C4-2B (cell line): ENCODE measurements at regions not wholly inside any gene's neighbourhood (a gene's known extent, or its start where the extent isn't known, plus 50 kb on each side); places are given as distances from the start of the nearest gene placed in this dataset.

Experiments used
- ZFX ChIP-seq: fragments of 450-650 bp; IDR thresholded peaks from 2 replicates; pipeline ENCODE4 v1.6.1; 2017
- TF ChIP-seq, protein P1 (sequence below): fragments of 450-650 bp; conservative IDR thresholded peaks from 2 replicates; pipeline ENCODE4 v1.5.1; 2017; ENCODE audit warnings: mild to moderate bottlenecking

GRCh38 chr10:58909881-58910280 is 266.6 kb upstream of the PHYHIPL start:
- TF ChIP-seq, protein P1, sequence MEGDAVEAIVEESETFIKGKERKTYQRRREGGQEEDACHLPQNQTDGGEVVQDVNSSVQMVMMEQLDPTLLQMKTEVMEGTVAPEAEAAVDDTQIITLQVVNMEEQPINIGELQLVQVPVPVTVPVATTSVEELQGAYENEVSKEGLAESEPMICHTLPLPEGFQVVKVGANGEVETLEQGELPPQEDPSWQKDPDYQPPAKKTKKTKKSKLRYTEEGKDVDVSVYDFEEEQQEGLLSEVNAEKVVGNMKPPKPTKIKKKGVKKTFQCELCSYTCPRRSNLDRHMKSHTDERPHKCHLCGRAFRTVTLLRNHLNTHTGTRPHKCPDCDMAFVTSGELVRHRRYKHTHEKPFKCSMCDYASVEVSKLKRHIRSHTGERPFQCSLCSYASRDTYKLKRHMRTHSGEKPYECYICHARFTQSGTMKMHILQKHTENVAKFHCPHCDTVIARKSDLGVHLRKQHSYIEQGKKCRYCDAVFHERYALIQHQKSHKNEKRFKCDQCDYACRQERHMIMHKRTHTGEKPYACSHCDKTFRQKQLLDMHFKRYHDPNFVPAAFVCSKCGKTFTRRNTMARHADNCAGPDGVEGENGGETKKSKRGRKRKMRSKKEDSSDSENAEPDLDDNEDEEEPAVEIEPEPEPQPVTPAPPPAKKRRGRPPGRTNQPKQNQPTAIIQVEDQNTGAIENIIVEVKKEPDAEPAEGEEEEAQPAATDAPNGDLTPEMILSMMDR, result no peak
- no peak for TF ChIP-seq ZFX
